HuH-7.5 (cell line): ENCODE measurements at regions not wholly inside any gene's neighbourhood (a gene's known extent, or its start where the extent isn't known, plus 50 kb on each side); places are given as distances from the start of the nearest gene placed in this dataset.
"Not testable (repeated sequence)": the region's sequence is repeated elsewhere in the genome, so short reads cannot be mapped to it uniquely, and the experiment has no call there.

Source experiments
- DNase-seq: peaks from one replicate; pipeline ENCODE4 v3.0.0; 2011; ENCODE audit warnings: low spot score

DNA sequence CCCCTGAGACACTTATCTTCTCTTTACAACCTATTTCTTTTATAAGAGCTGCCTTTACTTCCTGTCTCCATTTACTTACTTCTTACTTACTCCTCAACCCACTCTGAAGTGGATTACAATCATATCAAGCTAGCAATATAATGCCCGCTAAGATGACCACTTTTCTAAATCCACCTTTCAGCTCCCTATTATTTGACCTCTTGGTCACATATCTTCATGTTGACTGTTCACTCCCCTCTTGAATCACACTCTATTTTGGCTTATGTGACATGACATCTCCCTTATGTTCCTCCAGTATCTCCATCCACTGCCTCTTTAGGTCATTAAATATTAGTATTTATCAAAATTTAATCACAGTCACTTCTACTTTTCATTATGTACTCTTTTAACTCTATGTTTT is 255.3 kb upstream of the TRPC7 start:
- no peak for DNase-seq

DNA sequence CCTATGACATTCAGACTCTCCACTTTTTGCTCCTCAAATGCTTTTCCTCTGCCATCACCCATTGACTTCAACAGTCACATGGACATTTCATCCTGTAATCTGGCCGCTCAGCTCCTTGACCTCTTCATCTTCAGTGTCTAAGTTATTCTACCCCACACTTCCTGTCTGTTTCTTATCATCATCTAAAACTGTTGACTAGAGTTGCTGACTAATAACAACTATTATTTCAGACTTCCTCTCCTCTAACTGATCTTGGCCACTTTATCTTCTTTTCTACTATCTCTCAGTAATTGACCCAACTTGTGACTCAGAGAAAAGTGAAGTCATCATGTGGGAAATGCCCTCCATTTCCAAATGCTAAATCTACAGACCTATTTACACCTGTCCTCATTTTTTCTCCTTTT is 254.7 kb upstream of the TRPC7 start:
- DNase-seq: no peak

DNA sequence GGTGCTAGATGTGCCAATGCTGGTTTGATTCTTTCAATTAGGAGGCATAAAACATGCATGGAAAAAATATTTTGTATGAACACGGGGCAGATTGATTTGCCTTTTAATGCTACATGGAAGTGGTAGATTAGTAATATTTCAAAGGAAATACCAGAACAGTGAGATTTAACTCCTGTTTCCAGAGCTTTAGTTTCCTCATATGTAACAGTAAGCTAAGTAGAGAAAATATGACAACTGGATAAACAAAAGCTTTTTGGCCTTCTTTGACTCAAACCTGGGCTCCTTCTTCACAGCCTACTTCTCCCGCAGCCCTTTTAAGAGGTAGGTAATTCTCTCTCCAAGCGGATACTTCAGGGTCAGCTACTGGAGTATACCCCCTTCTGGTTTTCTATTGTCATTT is 254.2 kb upstream of the TRPC7 start:
- no peak for DNase-seq

DNA sequence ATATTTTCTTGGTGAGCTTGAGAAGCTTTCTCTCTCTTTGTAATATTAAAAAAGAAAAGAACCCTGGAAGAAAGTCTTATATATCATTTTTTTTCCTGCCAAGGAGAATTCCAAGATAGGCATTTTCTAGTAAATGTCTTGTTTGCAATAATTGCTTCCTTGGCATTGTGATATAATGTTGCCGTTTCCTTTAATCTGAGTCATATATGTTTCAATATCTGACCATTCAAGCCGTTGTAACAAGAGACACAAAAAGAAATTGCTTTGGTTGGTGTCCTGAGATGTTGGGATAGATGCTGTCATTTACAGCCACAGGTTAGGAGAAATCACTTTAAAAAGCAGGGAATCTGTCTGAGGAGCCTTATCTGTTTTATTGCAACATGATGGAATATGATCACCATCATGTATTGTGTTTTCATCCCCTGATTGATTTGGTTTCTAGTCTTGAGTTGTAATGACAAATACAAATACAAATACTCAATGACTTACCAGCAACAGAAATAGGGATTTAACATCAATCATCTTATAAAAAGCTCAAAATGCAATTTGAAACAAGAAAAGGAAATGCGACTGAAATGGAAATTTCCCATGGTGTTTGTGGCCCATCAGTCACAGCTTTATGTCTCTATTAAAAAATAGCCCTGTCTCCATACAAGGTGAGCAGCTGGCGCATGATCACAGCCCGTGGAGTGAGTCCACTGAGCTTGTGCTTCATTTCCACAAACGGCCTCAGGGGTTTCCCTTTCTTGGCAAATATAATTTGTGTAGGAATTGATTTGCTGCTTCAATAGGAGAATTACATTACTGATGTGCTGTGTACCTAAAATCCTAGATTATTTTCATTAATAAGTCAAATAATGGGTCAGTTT is 250.1 kb upstream of the TRPC7 start:
- no peak for DNase-seq

DNA sequence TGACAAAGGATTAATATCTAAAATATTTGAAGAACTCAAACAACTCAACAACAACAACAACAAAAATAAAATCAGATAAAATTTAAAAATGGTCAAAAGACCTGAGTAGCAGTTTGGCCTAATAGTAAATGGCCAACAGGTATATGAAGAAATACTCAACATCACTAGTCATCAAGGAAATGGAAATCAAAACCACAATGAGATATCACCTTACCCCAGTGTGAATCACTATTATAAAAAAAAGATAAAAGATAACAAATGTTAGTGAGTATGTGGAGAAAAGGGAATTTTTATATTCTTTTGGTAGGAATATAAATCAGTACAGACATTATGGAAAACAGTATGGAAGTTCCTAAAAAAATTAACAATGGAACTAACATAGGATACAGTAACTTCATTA is 247.9 kb upstream of the TRPC7 start:
- no peak for DNase-seq

DNA sequence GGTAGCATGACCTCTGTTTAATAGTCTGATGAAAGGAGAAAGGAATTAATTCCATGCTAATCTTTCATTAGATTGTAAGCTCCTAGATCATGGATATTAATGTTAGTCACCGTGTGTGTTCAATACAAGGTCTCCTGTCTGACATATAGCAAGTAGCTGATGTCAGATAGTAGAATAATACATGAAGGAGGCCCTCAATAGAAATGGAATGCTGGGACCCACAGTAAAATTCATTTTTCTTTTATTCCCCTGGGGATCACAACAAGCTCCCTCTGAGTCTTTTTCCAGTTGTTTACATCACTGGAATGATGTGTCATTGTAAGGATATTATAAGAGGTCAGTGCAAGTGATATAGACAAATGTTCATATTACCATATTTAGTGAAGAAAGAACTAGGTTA is 240.3 kb upstream of the TRPC7 start:
- DNase-seq: no peak

DNA sequence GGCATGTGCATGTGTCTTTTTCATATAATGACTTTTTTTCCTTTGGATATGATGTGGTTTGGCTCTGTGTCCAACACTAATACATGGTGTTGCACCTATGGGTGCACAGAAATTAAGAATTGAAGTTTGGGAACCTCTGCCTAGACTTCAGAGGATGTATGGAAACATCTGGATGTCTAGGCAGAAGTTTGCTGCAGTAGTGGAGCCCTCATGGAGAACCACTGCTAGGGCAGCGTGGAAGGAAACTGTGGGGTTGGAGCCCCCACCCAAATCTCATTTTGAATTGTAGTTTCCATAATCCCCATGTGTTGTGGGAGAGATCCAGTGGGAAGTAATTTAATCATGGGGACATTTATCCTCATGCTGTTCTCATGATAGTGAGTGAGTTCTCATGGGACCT is 235.0 kb upstream of the TRPC7 start:
- no peak for DNase-seq

DNA sequence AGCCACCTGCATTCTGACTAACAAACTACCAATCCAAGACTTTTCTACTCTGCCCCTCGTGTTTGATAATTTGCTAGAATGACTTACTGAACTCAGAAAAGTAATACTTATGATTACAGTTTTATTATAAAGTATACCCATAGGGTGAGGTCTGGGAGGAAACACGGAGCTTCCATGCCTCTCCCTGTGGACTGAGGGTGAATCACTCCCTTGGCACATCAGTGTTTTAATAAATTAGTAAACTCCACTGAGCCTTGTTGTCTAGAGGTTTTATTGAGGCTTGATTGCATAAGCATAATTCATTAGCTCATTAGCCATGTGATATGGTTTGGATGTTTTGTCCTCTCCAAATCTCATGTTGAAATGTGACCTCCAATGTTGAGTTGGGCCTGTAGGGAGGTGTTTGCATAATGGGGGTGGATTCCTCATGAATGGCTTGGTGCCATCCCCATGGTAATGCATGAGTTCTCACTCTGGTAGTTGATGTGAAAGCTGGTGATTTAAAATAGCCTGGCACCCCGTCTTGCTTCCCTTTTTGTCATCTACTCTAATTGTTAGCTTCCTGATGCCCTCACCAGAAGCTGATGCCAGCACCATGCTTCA is 233.6 kb upstream of the TRPC7 start:
- no peak for DNase-seq

DNA sequence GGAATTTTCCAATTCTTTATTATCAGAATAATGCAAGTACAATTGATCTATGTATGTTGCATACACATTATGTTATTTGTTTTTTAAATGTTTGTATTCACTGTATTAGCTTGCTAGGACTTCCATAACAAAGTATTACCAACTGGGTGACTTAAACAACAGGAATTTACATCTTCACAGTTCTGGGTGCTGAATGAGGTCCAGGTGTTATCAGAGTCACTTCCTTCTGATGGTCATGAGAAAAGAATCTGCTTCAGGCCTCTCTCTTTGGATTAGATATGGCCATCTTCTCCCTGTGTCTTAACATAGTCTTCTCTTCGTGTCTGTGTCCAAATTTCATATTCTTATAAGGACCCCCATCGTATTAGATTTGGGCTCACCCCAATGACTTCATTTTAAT is 229.1 kb upstream of the TRPC7 start:
- no peak for DNase-seq

DNA sequence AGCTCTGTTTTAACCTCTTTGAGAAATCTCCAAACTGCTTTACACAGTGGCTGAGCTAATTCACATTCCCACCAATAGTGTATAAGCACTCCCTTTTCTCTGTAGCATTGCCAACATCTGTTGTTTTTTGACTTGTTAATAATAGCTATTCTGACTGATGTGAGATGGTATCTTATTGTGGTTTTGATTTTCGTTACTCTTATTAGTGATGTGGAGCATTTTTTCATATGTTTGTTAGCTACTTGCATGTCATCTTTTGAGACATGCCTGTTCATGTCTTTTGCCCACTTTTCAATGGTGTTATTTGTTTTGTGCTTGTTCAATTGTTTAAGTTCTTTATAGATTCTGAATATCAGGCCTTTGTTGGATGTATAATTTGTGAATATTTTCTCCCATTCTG is 225.2 kb upstream of the TRPC7 start:
- DNase-seq: no peak

DNA sequence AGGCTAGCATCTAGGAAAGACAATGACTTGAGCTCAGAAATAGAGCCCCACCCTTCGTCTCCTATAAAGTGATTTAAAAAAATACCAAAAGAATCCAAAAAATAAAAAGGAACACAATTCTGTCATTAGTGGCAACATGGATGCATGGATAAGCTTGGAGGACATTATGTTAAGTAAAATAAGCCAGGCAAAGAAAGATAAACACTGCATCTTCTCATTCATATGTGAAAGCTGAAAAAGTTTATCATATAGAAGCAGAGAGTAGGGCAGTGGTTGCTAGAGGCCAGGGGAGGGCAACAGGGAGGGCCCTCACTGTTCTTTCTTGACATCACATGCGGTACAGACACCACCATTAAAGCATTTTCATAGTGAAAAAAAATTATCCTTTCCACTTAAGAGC is 220.9 kb upstream of the TRPC7 start:
- DNase-seq: no peak

DNA sequence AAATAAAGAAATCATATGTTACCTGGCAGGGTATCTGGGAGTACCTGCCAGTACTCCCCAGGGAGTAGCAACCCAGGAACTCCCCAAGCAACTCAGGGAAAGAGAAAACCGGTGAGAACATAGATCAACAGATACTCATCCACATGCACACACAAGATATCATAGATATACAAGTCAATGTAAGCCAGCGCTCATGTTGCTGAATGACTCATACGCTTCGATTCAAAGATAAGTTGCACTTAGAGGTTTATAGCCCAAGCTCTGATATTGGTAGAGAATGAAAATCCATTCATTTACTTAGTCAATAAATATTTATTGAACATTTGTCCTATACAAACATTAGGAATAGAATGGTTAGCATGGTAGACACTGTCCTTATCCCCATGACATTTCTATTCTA is 219.1 kb upstream of the TRPC7 start:
- DNase-seq: no peak

DNA sequence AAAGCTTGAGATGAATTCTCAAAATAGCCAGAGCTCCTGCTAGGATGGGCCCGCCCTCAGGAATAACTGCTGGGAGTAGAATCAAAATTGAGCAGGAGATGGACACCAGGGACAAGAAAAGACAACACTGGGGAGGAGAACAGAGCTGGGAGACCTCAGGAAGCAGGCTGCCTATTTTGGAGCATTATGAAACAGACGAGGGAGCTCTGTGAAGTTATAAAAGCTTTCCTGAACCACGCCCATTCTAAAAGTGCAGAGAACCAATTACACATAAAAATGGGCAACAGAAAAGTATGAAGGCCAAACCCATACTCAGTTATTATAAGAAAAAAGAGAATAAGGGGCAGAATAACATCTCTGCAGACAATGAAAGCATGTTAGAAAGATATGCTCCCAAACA is 213.9 kb upstream of the TRPC7 start:
- DNase-seq: no peak

DNA sequence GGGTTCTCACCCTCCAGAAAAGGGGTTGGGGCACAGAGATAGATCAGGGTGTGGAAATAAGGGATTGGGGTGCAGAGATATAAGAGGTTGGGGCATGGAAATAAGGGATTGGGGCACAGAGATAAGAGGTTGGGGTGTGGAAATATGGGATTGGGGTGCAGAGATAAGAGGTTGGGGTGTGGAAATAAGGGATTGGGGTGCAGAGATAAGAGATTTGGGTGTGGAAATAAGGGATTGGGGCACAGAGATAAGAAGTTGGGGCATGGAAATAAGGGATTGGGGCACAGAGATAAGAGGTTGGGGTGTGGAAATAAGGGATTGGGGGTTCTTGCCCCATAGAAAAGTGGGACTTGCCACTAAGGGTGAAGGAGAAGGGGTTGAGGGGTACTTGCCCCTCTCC is 204.5 kb upstream of the TRPC7 start:
- DNase-seq: not testable (repeated sequence)

DNA sequence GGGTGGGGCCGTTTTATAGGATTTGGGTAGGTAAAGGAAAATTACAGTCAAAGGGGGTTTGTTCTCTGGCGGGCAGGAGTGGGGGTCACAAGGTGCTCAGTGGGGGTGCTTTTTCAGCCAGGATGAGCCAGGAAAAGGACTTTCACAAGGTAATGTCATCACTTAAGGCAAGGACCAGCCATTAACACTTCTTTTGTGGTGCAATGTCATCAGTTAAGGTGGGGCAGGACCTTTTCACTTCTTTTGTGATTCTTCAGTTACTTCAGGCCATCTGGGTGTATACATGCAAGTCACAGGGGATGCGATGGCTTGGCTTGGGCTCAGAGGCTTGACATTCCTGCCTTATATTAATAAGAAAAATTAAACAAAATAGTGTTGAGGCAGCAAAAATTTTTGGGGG is 200.1 kb upstream of the TRPC7 start:
- not testable (repeated sequence) for DNase-seq

DNA sequence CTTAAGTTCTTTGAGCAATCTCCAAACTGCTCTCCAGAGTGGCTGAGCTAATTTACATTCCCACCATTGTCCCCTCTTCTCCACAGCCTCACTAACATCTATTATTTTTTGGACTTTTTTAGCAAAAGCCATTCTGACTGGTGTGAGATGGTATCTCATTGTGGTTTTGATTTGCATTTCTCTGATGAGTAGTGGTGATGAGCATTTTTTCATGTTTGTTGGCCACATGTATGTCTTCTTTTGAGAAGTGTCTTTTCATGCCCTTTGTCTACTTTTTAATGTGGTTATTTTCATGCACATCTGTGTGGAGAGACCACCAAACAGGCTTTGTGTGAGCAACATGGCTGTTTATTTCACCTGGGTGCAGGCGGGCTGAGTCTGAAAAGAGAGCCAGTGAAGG is 199.7 kb upstream of the TRPC7 start:
- DNase-seq: not testable (repeated sequence)

DNA sequence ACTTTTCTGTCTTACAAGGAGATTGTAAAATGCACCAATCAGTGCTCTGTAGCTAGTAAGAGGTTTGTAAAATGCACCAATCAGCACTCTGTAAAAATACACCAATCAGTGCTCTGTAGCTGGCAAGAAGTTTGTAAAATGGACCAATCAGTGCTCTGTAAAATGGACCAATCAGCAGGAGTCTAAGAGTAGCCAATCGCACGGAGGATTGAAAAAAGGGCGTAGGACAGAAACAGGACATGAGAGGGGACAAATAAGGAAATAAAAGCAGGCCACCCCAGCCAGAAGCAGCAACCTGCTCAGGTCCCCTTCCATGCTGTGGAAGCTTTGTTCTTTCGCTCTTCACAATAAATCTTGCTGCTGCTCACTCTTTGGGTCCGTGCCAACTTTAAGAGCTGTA is 199.1 kb upstream of the TRPC7 start:
- not testable (repeated sequence) for DNase-seq

DNA sequence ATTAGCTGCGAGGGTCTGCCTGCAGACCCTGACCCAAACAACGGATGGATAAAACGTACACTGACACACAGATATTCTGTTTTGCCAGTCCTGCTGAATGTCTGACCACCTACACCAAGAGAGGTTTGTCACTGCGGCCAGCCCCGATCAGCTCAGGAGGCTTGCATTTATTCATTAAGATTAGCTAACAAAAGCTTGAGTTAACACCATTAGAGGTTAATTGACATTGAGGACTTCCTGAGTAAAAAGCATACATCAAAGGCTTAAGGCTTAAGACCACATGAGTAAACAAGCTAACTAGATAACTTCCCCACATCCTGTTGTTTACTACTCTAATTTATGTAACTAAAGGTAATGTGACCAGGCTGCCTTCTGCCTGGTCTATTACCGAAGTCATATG is 198.1 kb upstream of the TRPC7 start:
- no peak for DNase-seq

DNA sequence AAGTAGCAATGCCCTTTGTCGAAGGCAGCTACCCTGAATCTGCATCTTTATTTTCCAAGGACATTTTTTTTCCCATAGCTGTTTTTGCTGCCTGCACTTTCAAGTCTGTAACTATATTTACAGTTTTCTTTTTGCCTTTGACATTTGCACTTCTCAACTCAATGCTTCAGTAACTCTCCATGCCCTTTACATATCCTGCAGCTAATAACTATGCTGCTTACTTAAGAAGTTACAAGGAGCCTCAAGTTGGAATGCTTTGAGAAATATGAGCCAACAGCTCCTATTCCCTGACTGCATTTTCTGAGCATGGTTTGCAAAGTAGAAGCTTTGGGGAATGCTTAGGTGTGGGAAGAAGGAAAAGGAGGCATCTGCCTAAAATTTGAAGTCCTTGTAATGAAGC is 194.8 kb upstream of the TRPC7 start:
- DNase-seq: no peak

DNA sequence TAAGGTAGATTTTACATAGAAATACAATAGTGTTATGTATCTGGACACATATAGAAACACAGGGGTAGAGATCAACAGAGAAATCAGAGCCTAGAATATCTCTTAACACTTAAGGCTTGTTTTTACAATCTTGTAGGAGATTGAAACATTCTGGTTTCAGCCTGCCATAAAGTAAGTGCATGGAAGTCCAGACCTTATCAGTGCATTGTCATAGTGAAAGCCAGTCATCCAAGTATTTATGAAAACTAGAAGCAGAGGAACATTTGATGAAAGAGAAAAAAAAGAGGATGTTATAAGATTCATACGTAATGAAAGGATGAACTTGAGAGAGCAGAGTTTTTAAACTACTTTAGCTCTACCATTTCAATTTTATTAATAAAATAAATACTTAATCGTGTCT is 194.3 kb upstream of the TRPC7 start:
- DNase-seq: no peak

DNA sequence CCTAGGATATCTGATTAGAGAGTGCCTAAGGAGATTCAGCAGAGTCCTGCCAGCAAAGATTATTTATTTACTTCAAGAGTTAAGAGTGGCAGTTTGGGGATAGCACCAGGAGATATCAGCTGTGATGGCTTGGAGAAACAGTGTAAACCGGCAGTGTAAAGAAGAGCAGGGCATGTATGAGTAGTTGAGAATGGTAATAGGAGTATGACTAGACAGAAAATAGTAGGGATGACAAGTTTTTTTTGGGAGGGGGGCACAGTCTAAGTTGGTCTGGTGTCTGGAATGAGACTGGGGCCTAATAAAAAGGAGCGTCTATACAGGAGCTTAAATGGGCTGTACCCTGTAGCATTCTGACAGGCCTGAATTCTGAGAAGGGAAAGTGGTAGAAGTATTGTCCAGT is 181.8 kb upstream of the TRPC7 start:
- not testable (repeated sequence) for DNase-seq

DNA sequence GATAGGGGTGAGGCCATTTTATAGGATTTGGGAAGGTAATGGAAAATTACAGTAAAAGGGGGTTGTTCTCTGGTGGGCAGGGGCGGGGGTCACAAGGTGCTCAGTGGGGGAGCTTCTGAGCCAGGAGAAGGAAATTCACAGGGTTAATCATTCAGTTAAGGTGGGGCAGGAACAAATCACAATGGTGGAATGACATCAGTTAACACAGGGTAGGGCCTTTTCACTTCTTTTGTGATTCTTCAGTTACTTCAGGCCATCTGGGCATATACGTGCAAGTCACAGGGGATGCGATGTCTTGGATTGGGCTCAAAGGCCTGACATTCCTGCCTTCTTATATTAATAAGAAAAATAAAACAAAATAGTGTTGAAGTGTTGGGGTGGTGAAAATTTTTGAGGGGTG is 181.1 kb upstream of the TRPC7 start:
- not testable (repeated sequence) for DNase-seq

DNA sequence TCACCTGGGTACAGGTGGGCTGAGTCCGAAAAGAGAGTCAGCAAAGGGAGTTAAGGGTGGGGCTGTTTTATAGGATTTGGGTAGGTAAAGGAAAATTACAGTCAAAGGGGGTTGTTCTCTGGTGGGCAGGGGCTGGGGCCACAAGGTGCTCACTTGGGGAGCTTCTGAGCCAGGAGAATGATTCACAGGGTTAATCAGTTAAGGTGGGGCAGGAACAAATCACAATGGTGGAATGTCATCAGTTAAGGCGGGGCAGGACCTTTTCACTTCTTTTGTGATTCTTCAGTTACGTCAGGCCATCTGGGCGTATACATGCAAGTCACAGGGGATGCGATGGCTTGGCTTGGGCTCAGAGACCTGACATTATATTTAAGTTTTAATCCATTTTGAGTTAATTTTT is 179.7 kb upstream of the TRPC7 start:
- not testable (repeated sequence) for DNase-seq

DNA sequence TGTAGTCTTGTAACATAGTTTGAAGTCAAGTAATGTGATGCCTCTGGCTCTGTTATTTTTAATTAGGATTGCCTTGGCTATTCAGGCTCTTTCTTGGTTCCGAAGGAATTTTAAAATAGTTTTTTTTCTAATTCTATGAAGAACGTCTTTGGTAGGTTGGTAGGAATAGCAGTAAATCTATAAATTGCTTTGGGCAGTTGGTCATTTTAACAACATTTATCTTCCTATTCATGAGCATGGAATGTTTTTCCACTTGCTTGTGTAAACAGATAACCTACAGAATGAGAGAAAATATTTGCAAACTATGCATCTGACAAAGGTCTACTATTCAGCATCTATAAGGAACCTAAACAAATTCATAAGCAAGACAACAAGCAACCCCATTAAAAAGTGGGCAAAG is 173.2 kb upstream of the TRPC7 start:
- DNase-seq: no peak
